ENCODE measurements at regions not wholly inside any gene's neighbourhood (a gene's known extent, or its start where the extent isn't known, plus 50 kb on each side); places are given as distances from the start of the nearest gene placed in this dataset.
"Not testable (repeated sequence)": the region's sequence is repeated elsewhere in the genome, so short reads cannot be mapped to it uniquely, and the experiment has no call there.

DNA sequence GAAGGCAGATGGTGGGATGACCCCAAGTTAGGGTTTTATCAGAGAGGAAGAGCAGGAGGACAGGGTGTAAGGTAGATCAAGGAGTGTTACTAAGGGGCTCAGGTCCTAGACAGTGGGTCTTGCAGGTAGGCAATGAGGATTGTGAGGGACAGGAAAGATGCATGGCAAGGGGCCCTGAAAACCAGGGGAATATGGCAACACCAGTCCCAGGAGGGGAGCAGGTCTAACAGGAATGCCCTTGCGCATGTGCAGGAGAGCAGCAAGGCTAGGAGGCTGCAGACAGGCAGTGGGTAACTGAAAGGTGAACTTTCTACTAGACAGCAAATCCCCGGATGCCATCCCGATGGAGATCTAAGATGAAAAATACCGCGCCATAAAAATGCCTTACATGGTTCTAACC lies 211.3 kb downstream of the ALG10 start:
- no peak overlapping the region for H3K4me3 ChIP-seq
- no peaks in the 10 kb centered on the region for H3K4me1 ChIP-seq (ENCODE audit: insufficient read depth)
- intact Hi-C loops (cut with DNase I): no loop called here
- 92 to 96% (median 93%) methylated on average over 5 of the region's 5 CpGs for WGBS, 3 donors
- H3K9me3 ChIP-seq: no peaks in the 10 kb centered on the region
- H3K27me3 ChIP-seq: no peaks in the 10 kb centered on the region
- no peaks in the 10 kb centered on the region for H3K36me3 ChIP-seq
- no peak for DNase-seq
- TF ChIP-seq POLR2A (IDR thresholded peaks at IDR 0.05) (no peak), EP300 (IDR thresholded peaks at IDR 0.05) (no peak), CTCF (IDR thresholded peaks at IDR 0.05) (no peak)
- H3K27ac ChIP-seq: no peak overlapping the region

- Histone ChIP-seq H3K4me3 (no peak overlapping the region), H3K9me3 (no peaks in the 10 kb centered on the region), H3K27me3 (no peaks in the 10 kb centered on the region), H3K27ac (no peak overlapping the region), H3K36me3 (no peaks in the 10 kb centered on the region), H3K4me1 (ENCODE audit: insufficient read depth) (no peaks in the 10 kb centered on the region)
- DNase-seq: no peak
- WGBS, 3 donors: 81 to 95% (median 91%) methylated on average over 3 of the region's 3 CpGs
- intact Hi-C loops (cut with DNase I): no loop called here
- TF ChIP-seq POLR2A (IDR thresholded peaks at IDR 0.05) (no peak), CTCF (IDR thresholded peaks at IDR 0.05) (no peak), EP300 (IDR thresholded peaks at IDR 0.05) (no peak)
These were observed 213.8 kb downstream of the ALG10 start for GRCh38 chr12:34236073-34236472.

DNA sequence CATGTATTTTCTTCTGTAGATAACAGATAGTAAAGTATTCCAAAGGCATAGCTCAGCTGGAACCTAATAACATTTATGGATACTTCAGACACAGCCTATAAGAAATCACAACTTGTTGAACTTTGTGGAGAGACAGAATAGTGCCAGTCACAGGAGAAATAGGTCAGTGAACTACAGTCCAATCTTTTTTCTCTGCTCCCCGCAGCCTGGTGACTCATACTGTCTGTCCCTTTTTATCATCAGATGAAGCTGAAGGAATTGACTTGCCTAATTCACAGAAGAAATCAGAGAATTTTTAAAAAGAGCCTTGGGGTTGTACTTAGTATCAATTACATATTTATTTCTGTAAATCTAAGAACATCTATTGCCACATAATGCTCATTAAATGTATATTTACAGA lies 222.3 kb downstream of the ALG10 start:
- DNase-seq: no peak
- intact Hi-C loops (cut with DNase I): no loop called here
- no peak overlapping the region for H3K27ac ChIP-seq
- no peaks in the 10 kb centered on the region for H3K4me1 ChIP-seq (ENCODE audit: insufficient read depth)
- H3K4me3 ChIP-seq: no peak overlapping the region
- WGBS, 3 donors: 67 to 88% (median 73%) methylated on average over 1 of the region's 1 CpG
- H3K9me3 ChIP-seq: no peaks in the 10 kb centered on the region
- H3K36me3 ChIP-seq: no peaks in the 10 kb centered on the region
- TF ChIP-seq POLR2A (IDR thresholded peaks at IDR 0.05): no peak
- no peak for TF ChIP-seq EP300 (IDR thresholded peaks at IDR 0.05)
- no peak for TF ChIP-seq CTCF (IDR thresholded peaks at IDR 0.05)
- no peaks in the 10 kb centered on the region for H3K27me3 ChIP-seq

GRCh38 chr12:34249271-34249670 lies 227.0 kb downstream of the ALG10 start:
- TF ChIP-seq POLR2A (IDR thresholded peaks at IDR 0.05) (no peak), EP300 (IDR thresholded peaks at IDR 0.05) (no peak), CTCF (IDR thresholded peaks at IDR 0.05) (no peak)
- WGBS, 3 donors: 87 to 91% (median 90%) methylated on average over 9 of the region's 9 CpGs
- no peaks in the 10 kb centered on the region for H3K27me3 ChIP-seq
- DNase-seq: no peak
- intact Hi-C loops (cut with DNase I): no loop called here
- H3K27ac ChIP-seq: no peak overlapping the region
- H3K36me3 ChIP-seq: no peaks in the 10 kb centered on the region
- no peaks in the 10 kb centered on the region for H3K4me1 ChIP-seq (ENCODE audit: insufficient read depth)
- H3K4me3 ChIP-seq: no peak overlapping the region
- no peaks in the 10 kb centered on the region for H3K9me3 ChIP-seq

- DNase-seq; H3K36me3 ChIP-seq; H3K27ac ChIP-seq; intact Hi-C loops (cut with DNase I); H3K4me1 ChIP-seq (ENCODE audit: insufficient read depth); H3K4me3 ChIP-seq; H3K27me3 ChIP-seq; H3K9me3 ChIP-seq: not testable (repeated sequence)
- 87 to 92% (median 90%) methylated on average over 4 of the region's 4 CpGs for WGBS, 3 donors
These were observed 229.6 kb downstream of the ALG10 start for GRCh38 chr12:34251879-34252278.
